Gastrocnemius medialis (tissue), 4 donors: ENCODE measurements at regions not wholly inside any gene's neighbourhood (a gene's known extent, or its start where the extent isn't known, plus 50 kb on each side); places are given as distances from the start of the nearest gene placed in this dataset.
"Not testable (repeated sequence)": the region's sequence is repeated elsewhere in the genome, so short reads cannot be mapped to it uniquely, and the experiment has no call there.

Source experiments
- ATAC-seq, 2 donors: fragments of 150-250 bp; one replicate each; pipeline ENCODE4 v1.9.1; 2016
- DNase-seq, 2 donors: peaks; one replicate each; pipeline ENCODE4 v3.0.0-alpha.2; 2019
- H3K27ac ChIP-seq, 4 donors: fragments of 200-600 bp; sonication (generic); 1 replicate in 1 of 4; 2 replicates in 3 of 4; pipeline ENCODE4 v1.5.1; 2016 to 2018; ENCODE audit warnings: mild to moderate bottlenecking in 2 of 4, moderate library complexity in 1 of 4
- H3K27me3 ChIP-seq, 3 donors: fragments of 200-600 bp; sonication (generic) in 2 of 3; 1 replicate in 1 of 3; 2 replicates in 2 of 3; pipeline versions ENCODE4 v1.5.1 to v1.6.0; 2016 to 2019; ENCODE audit warnings: mild to moderate bottlenecking in 1 of 3, moderate library complexity in 1 of 3
- H3K36me3 ChIP-seq, 2 donors: fragments of 200-600 bp; sonication (generic) in 1 of 2; one replicate each; pipeline ENCODE4 v1.5.1; 2017 to 2018
- H3K4me1 ChIP-seq, 2 donors: fragments of 200-600 bp; sonication (generic) in 1 of 2; one replicate each; pipeline ENCODE4 v1.5.1; 2016 to 2017; ENCODE audit warnings: mild to moderate bottlenecking in 2 of 2
- H3K4me3 ChIP-seq, 4 donors: fragments of 200-600 bp; sonication (generic) in 3 of 4; 1 replicate in 1 of 4; 2 replicates in 3 of 4; pipeline ENCODE4 v1.5.1; 2016 to 2019; ENCODE audit warnings: mild to moderate bottlenecking in 2 of 4
- H3K9me3 ChIP-seq, 3 donors: fragments of 200-600 bp; sonication (generic) in 2 of 3; 1 replicate in 1 of 3; 2 replicates in 2 of 3; pipeline ENCODE4 v1.5.1; 2016 to 2019
- CTCF ChIP-seq, 5 experiments: fragments of 450-650 bp in 3 of 5; fragments of 200-600 bp in 2 of 5; sonication (generic) in 2 of 5; IDR thresholded peaks in 4 of 5; conservative IDR thresholded peaks in 1 of 5; 1 replicate in 4 of 5; 2 replicates in 1 of 5; pipeline ENCODE4 v1.5.1; 2016 to 2019; ENCODE audit warnings: antibody characterized with exemption in 5 of 5, mild to moderate bottlenecking in 3 of 5, moderate library complexity in 3 of 5
- POLR2A ChIP-seq, 2 donors: fragments of 450-650 bp; IDR thresholded peaks; one replicate each; pipeline ENCODE4 v1.6.1; 2017; ENCODE audit warnings: antibody characterized with exemption in 2 of 2, mild to moderate bottlenecking in 2 of 2, moderate library complexity in 2 of 2
- in situ Hi-C, 4 donors: fragments of 200-750 bp; cut with MboI; loops; one replicate each; pipeline versions ENCODE4 v1.15.0 to v1.8.0; 2017; ENCODE audit warnings: low sequenced_read_pairs in 4 of 4
- intact Hi-C: fragments of 100-400 bp; cut with DNase I; formaldehyde crosslinking; loops from one replicate; pipeline ENCODE4 v1.15.1; 2023; ENCODE audit warnings: low total_unique reads

- Histone ChIP-seq H3K9me3 (no peaks in the 10 kb centered on the region), H3K27me3 (no peaks in the 10 kb centered on the region), H3K4me3 (no peak overlapping the region), H3K27ac (no peak overlapping the region), H3K36me3 (no peaks in the 10 kb centered on the region), H3K4me1 (no peaks in the 10 kb centered on the region)
- ATAC-seq (no peak), DNase-seq (no peak)
- in situ Hi-C loops = no loop called here
- intact Hi-C loops = loop anchor here (10.0 kb wide), 1 partner anchor 86 kb away; no protein-coding TSS in a partner anchor
- TF ChIP-seq CTCF (IDR thresholded peaks at IDR 0.05 in 4 of 5, conservative IDR thresholded peaks at IDR 0.05 in 1 of 5) (peak in 2 of 5 experiments; percentile 32 to 34), POLR2A (IDR thresholded peaks at IDR 0.05) (no peak)
Observed at GRCh38 chr5:147098233-147098790, 136.5 kb upstream of the STK32A start.

- intact Hi-C loops = no loop called here
Observed at GRCh38 chr5:147101659-147102369, 133.0 kb upstream of the STK32A start.

GRCh38 chr5:147112899-147113298, 121.9 kb upstream of the STK32A start:
- Histone ChIP-seq H3K27ac (no peak overlapping the region), H3K4me3 (no peak overlapping the region), H3K36me3 (no peaks in the 10 kb centered on the region), H3K27me3 (no peaks in the 10 kb centered on the region), H3K4me1 (no peaks in the 10 kb centered on the region), H3K9me3 (no peaks in the 10 kb centered on the region)
- TF ChIP-seq CTCF (IDR thresholded peaks at IDR 0.05 in 4 of 5, conservative IDR thresholded peaks at IDR 0.05 in 1 of 5) (no peak), POLR2A (IDR thresholded peaks at IDR 0.05) (no peak)
- ATAC-seq (no peak), DNase-seq (no peak)
- intact Hi-C loops = no loop called here
- in situ Hi-C loops = no loop called here

More at GRCh38 chr5:147101659-147102369, 133.0 kb upstream of the STK32A start:
- ATAC-seq = no peak
- no peaks in the 10 kb centered on the region for H3K27me3 ChIP-seq
- TF ChIP-seq POLR2A (IDR thresholded peaks at IDR 0.05) (no peak), CTCF (IDR thresholded peaks at IDR 0.05 in 4 of 5, conservative IDR thresholded peaks at IDR 0.05 in 1 of 5) (no peak)
- in situ Hi-C loops = no loop called here
- H3K36me3 ChIP-seq = no peaks in the 10 kb centered on the region
- H3K27ac ChIP-seq = no peak overlapping the region
- no peak overlapping the region for H3K4me3 ChIP-seq
- H3K4me1 ChIP-seq = no peaks in the 10 kb centered on the region
- no peak for DNase-seq
- no peaks in the 10 kb centered on the region for H3K9me3 ChIP-seq

- Histone ChIP-seq H3K4me1 (no peaks in the 10 kb centered on the region), H3K36me3 (no peaks in the 10 kb centered on the region), H3K4me3 (no peak overlapping the region), H3K27ac (no peak overlapping the region), H3K9me3 (no peaks in the 10 kb centered on the region), H3K27me3 (no peaks in the 10 kb centered on the region)
- no peak for ATAC-seq
- intact Hi-C loops (no loop called here), in situ Hi-C loops (no loop called here)
- no peak for DNase-seq
- TF ChIP-seq POLR2A (IDR thresholded peaks at IDR 0.05) (no peak), CTCF (IDR thresholded peaks at IDR 0.05 in 4 of 5, conservative IDR thresholded peaks at IDR 0.05 in 1 of 5) (no peak)
Observed at GRCh38 chr5:147113967-147114366, 120.9 kb upstream of the STK32A start.

GRCh38 chr5:147139759-147140158, 95.1 kb upstream of the STK32A start:
- H3K9me3 ChIP-seq, H3K27ac ChIP-seq, in situ Hi-C loops, intact Hi-C loops, DNase-seq, H3K27me3 ChIP-seq, H3K36me3 ChIP-seq, ATAC-seq, H3K4me3 ChIP-seq, H3K4me1 ChIP-seq: not testable (repeated sequence)
